Eye (tissue), 1 donor: ENCODE measurements at regions not wholly inside any gene's neighbourhood (a gene's known extent, or its start where the extent isn't known, plus 50 kb on each side); places are given as distances from the start of the nearest gene placed in this dataset.
A peak's percentile ranks its signal among the peaks of the same experiment; 100 is the strongest.
"Not testable (repeated sequence)": the region's sequence is repeated elsewhere in the genome, so short reads cannot be mapped to it uniquely, and the experiment has no call there.

Experiments used
- DNase-seq: peaks from one replicate; pipeline ENCODE4 v3.0.0-alpha.2; 2015

- DNase-seq = no peak
These were observed 197.6 kb downstream of the MAF start for GRCh38 chr16:79402920-79403319.

GRCh38 chr16:79402356-79402755 is 198.2 kb downstream of the MAF start:
- DNase-seq = no peak

- no peak for DNase-seq
These were observed 198.8 kb downstream of the MAF start for GRCh38 chr16:79401782-79402181.

GRCh38 chr16:79401157-79401556 is 199.4 kb downstream of the MAF start:
- DNase-seq = no peak

- no peak for DNase-seq
These were observed 199.9 kb downstream of the MAF start for GRCh38 chr16:79400462-79401149.

GRCh38 chr16:79395591-79395990 is 204.9 kb downstream of the MAF start:
- DNase-seq = no peak

- no peak for DNase-seq
These were observed 206.3 kb downstream of the MAF start for GRCh38 chr16:79394206-79394605.

- DNase-seq = no peak
These were observed 207.0 kb downstream of the MAF start for GRCh38 chr16:79393564-79393963.

GRCh38 chr16:79393127-79393526 is 207.4 kb downstream of the MAF start:
- DNase-seq = peak; percentile 40

- no peak for DNase-seq
These were observed 208.5 kb downstream of the MAF start for GRCh38 chr16:79392081-79392480.

- no peak for DNase-seq
These were observed 209.1 kb downstream of the MAF start for GRCh38 chr16:79391395-79391794.

GRCh38 chr16:79390481-79391051 is 210.0 kb downstream of the MAF start:
- DNase-seq = no peak

GRCh38 chr16:79388396-79388795 is 212.1 kb downstream of the MAF start:
- DNase-seq = no peak

GRCh38 chr16:79386299-79386698 is 214.2 kb downstream of the MAF start:
- DNase-seq = no peak

GRCh38 chr16:79381603-79382042 is 218.9 kb downstream of the MAF start:
- peak; percentile 37 for DNase-seq

GRCh38 chr16:79380995-79381602 is 219.4 kb downstream of the MAF start:
- DNase-seq = no peak

GRCh38 chr16:79379095-79379494 is 221.4 kb downstream of the MAF start:
- DNase-seq = no peak

GRCh38 chr16:79377082-79377481 is 223.5 kb downstream of the MAF start:
- DNase-seq = not testable (repeated sequence)

- no peak for DNase-seq
These were observed 225.2 kb downstream of the MAF start for GRCh38 chr16:79375351-79375750.

- no peak for DNase-seq
These were observed 227.9 kb downstream of the MAF start for GRCh38 chr16:79372503-79373184.

- DNase-seq = no peak
These were observed 229.8 kb downstream of the MAF start for GRCh38 chr16:79370736-79371135.

GRCh38 chr16:79369796-79370195 is 230.7 kb downstream of the MAF start:
- no peak for DNase-seq

- no peak for DNase-seq
These were observed 232.7 kb downstream of the MAF start for GRCh38 chr16:79367822-79368221.

GRCh38 chr16:79366635-79367034 is 233.9 kb downstream of the MAF start:
- DNase-seq = no peak
